Activated CD8-positive, alpha-beta memory T cell treated with anti-CD3 and anti-CD28 coated beads, Interleukin-2, amount 50 U/mL, for 48 hours (primary cell): ENCODE measurements at regions not wholly inside any gene's neighbourhood (a gene's known extent, or its start where the extent isn't known, plus 50 kb on each side); places are given as distances from the start of the nearest gene placed in this dataset.

ENCODE experiments used
- DNase-seq: peaks from one replicate; pipeline ENCODE4 v3.0.0-alpha.2; 2020

DNA sequence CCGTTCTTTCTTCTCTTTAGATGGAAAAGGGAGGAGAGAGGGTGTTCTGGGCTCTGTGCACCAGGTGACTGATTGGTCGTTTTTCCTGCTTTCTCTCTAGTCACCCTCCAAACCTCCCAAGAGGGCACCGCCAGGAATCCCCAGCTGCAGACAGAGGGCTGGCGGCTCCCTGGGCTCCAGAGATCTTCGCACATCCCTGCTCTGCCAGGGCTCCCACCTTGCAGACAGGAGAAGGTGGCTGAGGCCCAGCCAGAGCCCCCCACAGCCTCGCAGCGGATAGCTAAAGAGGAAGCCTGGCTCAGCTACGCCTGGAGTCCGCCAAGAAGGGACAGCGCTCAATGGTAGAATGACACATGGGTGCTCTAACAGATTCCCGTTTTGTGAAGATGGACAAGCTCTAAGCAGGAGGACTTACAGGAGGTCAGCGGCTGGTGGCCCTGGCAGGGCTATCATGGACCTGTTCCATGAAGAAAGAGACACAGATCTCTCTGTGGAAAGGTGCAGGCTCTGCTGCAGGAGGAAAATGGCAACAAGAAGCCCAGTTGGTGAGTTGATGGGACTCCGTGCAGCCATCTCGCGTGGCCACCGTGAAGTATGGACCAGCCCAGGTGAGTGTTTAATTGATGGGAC lies 976.9 kb downstream of the BRD1 start:
- no peak for DNase-seq

DNA sequence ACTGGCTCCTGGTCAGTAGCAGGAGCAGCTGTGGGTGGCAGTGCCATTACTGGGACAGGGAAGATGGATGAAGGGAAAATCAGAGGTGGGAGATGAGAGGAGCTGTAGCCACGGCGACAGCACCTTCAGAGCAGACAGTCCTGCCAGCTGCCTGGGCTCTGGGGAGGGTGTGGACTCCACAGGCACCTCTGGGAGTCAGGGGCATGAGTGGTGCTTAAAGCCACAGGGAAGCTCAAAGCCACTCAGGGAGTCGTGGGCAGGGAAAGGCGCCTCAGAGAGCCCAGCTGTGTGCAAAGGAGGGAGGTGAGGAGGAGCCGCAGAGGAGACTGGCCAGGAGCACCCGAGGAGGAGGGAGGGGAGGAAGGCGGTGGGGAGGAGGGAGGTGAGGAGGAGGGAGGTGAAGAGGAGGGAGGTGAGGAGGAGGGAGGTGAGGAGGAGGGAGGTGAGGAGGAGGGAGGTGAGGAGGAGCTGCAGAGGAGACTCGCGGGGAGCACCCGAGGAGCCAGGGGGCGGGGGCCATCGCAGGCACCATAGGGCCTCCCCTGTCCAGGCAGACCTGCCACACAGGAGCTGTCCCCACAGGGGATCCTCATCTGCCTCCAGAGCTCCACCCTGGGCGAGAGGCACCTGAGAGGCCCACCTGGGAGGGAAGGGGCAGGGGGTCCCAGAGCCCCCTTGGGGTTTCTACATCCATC lies 977.6 kb downstream of the BRD1 start:
- DNase-seq: no peak

DNA sequence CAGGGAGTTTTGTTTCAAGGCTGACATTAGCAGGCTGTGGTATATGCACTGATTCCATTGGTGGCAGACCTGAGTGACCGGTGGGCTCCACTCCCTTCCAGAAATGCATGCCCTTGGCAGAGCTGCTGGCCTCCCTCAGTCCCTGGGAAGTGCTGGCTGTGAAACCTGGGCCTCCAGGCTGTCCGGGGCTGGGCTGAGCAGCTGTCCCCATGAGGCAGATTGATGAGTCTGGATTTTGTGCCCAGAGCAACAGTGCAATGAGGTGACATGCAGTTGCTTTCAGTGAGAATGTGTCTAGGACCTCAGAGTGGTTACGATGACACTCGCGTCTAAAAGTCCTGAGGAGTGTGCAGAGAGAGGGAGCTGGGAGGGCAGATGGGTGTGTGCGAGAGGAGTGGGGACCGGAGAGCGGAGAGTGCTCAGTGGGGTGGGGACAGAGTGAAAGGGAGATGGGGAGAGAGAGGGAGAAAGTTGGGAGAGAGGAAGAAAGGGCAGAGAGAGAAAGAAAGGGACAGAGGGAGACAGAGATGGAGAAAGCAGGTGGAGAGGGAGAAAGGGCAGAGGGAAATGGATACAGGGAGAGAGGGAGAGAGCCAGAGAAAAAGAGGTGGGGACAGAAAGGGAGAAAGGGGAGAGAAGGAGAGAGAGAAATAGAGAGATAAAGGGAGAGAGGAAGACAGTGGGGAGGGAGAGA lies 978.3 kb downstream of the BRD1 start:
- DNase-seq: no peak

DNA sequence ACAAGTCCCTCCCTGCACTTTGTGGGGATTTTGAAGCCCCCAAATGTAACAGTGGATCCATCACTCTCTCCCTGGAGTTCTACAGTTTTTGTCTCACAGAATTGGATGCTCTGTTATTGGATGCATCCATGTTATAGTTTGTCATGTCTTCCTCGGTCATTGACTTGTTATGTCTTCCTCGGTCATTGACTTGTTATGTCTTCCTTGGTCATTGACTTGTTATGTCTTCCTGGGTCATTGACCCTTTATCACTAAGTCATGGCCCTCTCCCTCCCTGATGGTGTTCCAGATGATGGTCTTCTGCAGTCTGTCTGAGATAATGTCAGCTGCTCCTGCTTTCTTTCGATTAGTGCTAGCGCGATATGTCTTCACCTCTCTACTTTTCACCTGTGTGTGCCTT lies 981.5 kb downstream of the BRD1 start:
- no peak for DNase-seq

DNA sequence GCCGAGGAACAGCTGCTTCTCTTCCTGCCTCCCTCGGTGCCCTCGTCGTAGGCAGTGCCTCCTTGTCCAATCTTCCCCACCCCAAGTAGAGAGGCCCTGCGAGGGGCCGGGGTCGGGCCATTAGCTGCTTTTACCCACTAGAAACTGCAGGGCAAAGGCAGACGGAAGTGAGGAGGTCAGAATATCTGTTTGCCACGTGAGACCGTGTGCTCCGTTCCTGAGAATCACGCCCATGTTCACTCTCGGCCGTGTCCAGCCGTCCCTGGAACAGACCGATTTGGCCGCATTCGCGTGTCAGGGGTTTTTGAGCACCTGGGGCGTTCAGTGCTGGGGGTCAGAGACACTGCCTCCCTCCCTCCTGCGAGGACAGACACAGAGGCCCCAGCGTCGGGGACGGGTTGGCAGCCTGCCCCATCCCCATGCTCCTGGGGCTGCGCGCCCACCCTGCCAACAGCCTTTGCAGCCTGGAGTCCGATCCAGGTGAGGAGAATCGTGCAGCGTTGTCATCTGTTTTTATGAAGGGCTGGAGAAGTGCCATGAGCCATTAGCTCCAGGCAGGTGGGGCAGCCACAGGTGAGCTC lies 982.2 kb downstream of the BRD1 start:
- no peak for DNase-seq

DNA sequence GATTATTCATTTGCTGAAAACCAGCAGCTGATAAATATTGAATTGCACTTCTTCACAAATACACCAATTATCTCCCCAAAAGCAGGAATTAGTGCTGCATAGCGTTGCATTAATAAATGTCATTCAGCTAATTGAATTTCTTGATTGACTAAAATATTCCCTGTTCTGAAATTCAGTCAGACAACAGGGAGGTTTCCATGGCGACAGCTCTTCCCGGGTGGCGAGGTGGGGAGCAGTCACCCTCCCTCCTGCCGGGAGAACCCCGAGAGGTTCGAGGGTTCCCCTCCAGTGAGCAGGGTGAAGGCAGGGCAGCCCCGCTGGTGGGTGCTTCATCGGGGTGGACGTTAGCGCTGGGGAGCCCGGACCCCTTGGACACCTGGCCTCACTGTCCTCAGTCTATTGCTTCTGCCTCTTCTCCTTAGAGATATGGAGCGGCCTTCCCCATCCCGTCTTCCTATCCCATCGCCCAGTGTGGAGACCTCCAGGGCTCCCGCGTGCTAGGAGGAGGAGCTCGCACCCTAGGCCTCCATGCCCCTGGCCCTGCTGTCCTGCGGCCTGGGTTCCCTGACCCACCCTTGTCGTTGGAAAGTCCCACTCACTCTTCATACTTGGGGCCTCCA lies 983.5 kb downstream of the BRD1 start:
- DNase-seq: no peak

DNA sequence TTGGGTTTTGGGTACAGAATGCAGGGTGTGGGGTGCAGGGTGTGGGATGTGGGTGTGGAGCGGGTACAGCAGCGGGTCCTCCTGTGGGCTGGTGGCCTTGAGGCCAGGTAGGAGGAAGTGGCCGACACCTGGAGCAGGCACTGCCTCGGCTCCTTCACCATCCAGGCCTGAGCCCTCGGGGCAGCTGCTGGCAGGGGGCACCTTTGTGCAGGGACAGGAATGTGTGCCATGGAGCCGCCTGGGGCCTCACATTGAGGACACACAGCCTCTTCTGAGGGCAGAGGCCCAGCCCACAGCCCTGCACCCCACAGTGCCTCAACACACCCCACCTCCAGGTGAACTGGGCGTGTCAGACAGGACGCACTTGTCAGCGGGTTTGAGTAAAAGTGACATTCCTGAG lies 984.0 kb downstream of the BRD1 start:
- no peak for DNase-seq

DNA sequence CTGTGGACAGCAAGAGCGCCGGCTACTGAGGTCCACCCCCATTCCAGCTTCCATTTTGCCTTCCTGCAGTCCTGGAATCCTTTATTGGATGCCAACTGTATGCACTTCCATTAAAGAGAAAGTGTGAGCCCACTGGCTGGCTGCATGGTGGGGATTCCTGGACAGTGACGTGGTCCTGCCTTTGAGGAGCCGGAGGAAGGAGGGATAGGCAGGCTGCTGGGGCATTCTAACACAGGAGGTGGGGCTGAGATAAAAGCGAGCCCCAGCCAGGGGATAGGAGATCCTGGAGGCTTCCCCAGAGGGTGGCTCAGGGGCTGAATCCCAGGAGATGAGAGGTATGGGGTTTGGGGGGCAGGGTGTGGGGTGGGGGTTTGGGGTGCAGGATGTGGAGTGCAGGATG lies 984.7 kb downstream of the BRD1 start:
- DNase-seq: no peak

DNA sequence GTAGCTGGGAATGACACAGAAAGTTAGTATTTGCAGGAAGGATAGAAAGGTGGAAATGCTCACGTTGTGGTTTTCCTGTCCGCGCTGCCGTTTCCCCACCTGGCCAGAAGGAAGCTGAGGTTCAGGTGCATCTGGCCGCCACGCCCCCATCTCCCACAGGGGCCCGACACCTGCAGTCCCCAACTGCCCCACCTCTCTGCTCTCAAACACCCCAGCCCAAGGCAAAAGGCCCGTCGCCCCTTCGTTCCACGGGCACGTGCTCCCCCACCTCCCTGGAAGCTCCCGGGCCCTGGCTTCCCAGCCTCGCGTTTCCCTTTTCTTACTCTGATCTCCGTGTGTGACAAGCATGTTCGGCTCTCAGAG lies 985.1 kb downstream of the BRD1 start:
- DNase-seq: no peak

DNA sequence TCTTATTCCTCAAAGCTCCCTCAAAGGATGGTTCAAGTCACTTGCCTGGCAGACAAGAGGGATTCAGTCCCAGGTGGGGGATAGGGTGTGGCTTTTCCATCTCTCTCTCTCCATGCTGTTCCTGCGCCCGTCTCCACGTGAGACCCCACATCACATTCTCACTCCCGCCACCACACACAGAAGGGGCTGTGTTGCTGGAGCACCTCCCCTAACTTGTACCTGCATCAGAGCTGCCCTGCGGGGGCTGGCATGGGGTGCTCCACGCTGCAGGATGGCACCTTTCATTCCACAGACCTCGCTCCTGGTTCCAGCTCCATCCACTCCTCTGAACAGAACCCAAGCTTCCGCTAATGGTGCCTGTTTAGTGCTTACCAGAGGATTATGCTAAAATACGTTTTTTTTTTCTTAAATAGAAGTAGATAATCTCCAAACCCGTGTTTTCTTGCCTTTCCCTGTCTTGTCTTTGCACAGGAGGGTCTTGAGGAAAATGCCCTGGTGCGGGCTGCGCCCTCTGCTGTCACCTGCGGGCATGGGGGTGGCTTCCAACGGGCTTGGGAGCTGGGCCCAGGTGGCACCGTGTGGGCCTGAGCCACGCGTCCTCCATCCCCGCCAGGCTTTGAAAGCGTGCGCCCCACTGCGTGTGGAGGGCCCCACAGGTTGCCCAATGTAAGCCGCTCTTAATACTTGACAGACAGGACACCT lies 985.6 kb downstream of the BRD1 start:
- DNase-seq: no peak

DNA sequence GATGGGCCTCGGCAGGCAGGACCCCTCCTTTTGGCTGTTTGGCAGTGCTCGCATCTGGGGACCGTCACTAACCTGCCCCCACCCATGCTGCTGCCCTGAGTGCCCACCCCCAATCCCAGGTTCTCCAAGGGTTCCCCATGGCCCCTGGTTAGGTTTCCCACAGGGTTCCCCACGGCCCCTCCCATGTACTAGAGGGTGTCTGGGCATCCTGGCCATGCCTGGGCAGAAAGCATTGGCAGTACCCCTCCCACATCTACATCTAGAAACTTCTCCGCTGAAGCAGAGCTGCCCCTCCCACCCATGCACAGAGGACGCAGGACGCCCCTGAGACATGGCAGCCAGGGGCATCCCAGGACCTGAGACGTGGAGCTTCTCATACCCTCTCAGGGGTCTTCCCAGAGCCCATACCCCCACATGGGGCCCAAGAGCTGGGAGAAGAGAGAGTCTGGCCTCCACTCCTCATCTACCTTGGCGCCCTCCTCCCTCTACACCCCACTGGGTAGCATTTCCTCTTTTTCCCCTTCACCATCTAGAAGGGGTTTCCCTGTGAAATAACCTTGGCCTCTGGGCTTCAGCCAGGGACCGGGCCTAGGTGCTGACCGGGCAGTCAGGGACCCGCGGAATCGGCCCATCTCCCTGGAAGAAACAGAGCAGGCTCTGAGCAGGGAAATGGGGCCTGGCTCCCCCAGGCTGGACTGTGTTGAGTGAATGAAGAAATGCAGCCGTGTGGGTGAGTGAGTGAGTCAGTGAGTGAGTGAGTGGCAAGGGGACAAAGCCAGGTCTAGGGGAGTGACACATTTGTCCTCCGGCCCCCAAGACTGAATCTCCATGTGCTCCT lies 987.3 kb downstream of the BRD1 start:
- no peak for DNase-seq

DNA sequence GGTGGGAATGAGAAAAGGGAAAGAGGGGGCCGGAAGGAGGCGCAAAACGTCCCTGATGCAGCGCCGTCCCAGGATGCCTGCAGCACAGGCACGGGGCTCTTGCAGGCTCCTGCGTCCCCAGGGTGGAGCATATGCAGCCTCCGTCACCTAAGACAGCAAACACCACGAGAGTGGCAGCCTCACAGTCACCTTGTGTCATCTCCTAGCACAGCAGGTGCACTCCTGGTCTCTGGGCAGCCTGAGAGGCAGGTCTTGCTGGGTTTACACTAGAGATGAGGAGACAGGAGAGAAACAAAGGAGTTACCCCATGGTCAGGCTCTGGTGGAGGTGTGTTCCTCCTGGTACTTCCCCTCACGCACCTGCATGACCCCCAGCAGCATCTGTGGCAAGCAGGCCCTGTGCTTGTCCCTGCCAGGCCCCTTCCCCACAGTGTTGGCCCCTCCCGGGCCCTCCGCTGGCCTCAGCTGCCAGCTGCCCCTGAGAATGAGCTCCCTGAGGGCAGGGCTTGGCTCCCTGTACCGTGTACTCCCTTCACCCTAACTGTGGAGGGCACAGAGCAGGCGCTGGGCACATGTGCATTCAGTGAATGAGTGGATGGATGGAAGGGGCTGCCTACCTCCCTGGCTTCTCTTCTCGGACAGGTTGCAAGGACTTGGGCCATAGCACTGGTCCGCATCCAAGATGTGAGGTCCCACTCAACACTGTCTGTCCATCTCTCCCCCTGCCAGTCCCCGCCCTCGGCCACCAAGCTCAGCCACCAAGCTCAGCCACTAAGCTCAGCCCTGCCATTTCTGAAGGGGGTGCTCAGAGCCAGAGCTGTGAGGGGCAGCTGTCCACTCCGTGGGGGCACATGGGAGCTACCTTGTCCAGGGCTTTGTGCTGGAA lies 988.6 kb downstream of the BRD1 start:
- no peak for DNase-seq

DNA sequence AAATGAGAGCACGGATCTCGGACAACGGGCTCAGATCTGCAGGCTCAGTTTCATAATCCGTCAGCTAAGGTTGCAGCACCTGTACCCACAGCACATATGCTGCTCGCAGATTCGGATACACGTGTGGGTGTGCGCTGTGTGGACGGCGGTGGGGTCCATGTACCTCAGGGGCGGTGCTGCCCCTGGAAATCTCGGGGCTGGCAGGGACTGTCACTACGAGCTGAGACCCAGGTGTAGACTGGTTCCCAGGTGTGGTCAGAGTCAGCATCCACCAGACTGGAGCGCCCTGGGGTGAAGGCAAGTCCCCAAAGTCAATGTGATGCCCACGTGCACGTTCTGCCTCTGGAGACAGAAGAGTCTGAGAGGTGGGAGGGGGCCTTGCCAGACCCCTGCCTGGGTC lies 989.3 kb downstream of the BRD1 start:
- DNase-seq: no peak

DNA sequence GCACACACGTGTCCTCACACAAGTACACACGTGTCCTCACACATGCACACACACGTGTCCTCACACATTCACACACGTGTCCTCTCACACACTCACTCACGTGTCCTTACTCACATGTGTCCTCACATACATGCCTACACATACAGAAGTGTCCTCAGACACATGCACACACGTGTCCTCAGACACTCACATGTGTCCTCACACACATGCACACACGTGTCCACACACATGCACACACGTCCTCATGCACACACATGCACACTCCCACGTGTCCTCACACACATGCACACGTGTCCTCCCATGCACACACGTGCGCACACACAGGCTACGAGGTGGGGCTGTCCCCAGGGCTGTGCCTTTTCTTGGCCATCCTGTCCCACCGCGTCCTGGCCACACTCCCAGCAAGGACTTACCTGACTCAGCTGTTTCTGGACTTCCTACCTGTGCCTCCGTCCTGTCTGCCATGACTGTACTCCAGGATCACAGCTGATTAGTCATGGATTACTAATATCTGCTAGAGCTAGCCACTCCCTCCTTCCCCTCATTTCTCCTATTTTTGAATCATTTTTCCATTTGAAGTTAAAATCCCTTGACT lies 990.2 kb downstream of the BRD1 start:
- DNase-seq: no peak

DNA sequence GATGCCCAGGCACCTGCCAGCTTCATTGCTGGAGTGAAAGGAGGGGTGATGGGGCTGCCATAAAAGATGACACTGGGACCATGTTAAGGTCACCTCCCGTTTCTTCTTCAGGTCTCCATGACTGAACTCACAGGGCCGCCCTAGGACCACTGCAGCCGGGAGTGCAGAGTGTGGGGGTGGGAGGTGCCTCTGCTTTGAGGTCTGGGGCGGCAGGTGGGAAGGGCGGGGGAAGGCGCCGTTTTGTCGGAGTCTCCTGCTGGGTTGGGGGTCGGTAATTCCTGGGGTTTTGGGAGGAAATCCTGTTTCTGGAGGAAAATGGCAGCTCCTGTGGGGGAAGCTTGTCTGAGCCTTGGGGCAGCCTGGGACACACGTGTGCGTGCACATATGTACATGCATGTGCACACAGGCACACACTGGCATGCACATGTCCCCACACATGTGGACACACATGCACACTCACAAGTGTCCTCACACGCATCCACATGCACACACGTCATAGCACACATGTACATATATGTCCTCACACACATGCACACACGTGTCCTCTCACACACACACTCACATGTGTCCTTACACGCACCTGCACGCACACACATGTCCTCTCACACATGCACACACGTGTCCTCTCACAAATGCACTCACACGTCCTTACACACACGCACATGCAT lies 990.9 kb downstream of the BRD1 start:
- DNase-seq: no peak

DNA sequence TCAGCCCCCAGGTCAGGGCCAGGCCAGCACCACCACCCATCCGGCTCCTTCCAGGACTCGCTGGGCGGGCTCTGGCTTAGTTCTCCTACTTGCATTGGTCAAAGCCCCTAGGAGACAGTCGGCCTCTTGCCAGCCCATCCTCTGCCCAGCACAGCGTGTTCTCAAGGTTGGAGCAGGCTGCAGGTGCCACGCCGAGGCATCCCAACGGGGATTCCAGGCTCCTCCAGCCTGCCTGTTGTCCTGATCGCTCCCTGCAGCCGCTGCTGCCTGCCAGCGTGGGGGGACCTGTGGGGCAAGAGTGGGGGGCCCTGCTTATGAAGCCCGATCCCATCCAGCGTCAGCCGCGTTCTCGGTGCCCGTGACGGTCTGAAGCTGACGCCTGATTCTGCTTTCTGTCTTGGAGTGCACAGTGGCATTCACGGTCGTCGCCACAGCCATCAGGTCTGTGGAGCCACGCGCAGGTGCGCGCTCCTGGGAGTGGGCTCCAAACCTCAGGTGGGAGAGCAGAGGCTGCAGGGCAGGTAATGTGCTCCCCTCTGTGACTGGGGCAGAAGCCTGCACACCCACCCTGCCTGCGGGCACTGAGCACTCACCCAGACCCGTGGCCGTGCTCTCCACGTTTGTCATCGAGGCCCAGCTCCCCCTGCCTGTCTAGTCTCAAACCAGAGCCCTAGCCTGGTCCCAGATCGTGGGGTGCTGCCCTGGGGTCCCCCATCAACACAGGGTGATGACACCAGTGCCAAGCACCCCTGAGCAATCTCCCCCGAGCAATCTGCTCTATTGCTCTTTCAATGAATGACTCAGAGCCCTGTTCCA lies 991.6 kb downstream of the BRD1 start:
- DNase-seq: peak; percentile 18

DNA sequence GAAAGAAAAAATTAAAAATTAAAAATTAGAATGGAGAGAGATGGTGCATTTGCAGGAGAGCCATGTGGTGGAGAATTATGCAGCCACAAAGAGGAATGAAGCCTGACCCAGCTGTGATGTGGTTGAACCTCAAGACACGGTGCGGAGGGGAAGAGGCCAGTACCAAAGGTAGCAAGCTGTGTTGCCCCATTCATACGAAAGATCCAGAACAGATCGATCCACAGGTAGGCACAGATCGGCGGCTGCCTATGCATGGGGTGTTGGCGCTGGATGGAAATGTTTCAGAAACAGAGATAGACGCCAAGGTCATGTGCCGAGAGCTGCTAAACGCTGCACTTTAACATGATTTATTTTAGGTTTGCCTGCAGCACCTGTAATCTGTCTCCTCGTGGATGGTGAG lies 992.3 kb downstream of the BRD1 start:
- no peak for DNase-seq

DNA sequence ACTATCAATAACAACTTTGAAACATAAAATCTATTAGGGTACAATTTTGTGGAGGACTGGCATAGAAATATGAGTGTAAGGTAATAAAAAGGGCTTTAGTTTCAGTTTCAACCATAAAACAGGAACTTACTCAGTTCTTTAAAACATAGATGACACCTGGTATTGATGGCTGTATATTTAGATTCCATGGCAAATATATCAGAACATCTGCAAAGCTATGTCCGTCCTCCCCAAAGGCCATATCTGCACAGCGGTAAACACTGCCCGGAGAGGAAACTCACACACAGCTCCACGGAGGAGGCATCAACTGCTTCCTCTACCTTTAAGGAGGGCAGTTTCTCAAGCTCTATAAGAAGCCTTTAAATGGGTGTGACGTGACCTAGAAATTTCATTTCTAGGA lies 993.3 kb downstream of the BRD1 start:
- no peak for DNase-seq

DNA sequence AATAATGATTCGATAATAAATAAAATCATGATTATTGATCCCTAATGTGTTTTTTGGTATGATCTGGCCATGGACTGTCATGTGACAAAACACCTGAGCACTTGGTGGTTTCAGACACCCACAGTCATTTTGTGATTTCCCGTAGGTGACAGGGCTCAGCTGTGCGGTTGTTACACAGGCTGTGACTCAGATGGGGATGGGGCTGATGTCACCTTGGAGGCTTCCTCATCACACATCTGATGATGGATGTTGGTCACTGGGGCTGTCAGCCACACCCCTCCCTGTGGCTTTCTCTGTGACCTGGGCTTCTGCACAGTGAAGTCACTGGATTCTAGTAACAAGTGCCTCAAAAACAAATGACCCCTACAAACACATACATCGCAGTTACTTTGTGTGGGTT lies 995.1 kb downstream of the BRD1 start:
- no peak for DNase-seq
